GM21737 (cell line): ENCODE measurements at regions not wholly inside any gene's neighbourhood (a gene's known extent, or its start where the extent isn't known, plus 50 kb on each side); places are given as distances from the start of the nearest gene placed in this dataset.
"Not testable (repeated sequence)": the region's sequence is repeated elsewhere in the genome, so short reads cannot be mapped to it uniquely, and the experiment has no call there.

Source experiments
- ATAC-seq: cut with Tn5 transposase; IDR thresholded peaks from one replicate; pipeline ENCODE4 v1.9.1; 2021; ENCODE audit warnings: mild to moderate bottlenecking, moderate library complexity; ENCODE audit not compliant: unreplicated experiment

DNA sequence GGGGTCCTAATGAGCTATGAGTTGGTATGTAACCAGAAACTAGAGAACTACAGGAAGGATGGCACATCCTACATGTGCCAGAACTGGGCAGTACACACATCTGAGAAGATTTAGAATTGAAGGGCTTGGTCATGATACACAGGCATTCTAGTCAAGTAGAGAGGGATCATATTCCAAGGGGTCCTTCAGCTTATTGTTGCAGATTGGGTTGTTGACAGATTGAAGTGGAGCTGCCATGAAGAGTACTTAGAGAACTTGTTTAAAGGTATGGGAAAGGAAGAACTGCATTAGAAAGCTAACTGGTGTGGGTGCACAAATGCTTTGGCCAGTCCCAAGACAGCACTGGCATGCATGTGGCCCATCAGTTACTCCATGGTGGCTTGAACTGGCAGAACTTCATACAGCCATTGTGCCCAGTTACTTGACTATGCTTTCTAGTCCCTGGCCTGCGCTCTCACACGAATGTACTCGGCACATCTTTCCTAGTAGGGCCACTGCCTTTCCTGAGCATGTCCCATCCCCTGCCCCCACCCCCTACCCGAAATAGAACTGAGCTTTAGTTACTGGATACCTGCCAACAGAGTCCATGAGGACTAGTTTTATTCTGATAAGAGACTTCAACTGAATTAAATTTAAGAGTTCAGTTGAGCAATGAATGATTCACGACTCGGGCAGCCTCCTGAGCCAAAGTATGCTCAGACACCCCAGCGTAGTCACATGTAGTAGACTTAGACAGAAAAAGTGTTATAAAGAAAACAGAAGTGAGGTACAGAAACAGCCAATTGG lies 64.0 kb downstream of the CCNG2 start:
- ATAC-seq = no peak

DNA sequence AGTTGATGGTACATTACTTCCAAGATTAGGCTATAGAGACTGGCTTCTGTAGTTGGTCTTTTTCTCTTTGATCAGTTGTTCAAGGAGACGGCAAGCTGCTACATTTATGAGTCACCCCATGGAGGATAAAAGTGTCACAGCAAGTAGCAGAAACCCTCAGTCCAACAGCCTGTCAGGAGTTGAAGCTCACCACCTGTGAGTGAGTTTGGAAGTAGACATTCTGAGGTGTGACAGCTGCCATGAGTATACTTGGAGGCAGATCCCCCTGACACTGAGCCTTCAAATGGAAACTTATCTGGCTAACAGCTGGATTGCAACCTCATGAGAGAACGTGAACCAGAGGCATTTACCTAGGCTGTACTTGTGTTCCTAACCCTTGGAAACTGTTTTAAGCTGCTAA lies 68.0 kb downstream of the CCNG2 start:
- no peak for ATAC-seq

- ATAC-seq = no peak
Measured at GRCh38 chr4:77226939-77227705, 70.1 kb downstream of the CCNG2 start.

DNA sequence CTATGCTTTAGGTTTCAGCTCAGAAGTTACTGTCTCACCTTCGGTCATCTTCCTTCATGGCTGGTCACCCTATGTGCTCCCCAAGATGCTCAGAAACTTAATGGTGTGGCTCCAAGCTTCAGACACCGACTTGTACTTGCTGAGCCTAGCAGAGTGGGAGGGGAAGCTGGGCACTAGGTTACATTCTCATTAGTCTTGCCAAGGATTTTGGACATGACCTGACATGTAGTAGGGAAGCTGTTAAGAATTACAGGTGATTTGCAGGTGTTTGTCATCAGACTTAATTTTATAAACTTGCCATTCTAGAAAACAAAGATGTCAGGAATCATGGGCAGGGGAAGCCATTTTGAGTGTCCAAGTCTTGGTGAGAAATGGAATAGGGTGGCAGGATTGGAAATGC lies 72.4 kb downstream of the CCNG2 start:
- no peak for ATAC-seq

- no peak for ATAC-seq
Measured at GRCh38 chr4:77232653-77233052, 75.6 kb downstream of the CCNG2 start.

DNA sequence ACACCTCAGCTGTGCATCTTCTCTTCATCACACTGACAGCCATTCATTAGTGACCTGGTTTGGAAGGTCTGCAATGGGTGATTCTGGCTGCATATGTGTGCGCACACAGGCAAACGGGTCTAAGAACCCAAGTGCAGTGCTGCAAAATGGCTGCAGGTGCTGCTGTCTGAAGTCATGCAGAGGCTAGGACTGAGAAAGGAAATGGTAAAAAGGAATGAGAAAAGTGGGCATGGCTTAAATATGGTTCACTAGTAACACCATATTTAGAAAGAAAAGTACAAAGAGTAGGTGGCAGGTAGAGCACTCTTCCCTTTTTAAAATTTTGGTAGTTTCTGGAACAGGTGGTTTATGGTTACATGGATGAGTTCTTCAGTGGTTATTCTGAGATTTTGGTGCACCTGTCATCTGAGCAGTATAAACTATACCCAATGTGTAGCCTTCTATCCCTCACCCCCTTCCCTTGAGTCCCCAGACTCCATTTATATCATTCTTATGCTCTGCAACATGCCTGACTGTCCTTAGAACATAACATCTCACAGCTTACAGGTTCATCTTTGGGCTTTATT lies 78.4 kb downstream of the CCNG2 start:
- ATAC-seq = no peak

- ATAC-seq = no peak
Measured at GRCh38 chr4:77236806-77237205, 79.8 kb downstream of the CCNG2 start.

DNA sequence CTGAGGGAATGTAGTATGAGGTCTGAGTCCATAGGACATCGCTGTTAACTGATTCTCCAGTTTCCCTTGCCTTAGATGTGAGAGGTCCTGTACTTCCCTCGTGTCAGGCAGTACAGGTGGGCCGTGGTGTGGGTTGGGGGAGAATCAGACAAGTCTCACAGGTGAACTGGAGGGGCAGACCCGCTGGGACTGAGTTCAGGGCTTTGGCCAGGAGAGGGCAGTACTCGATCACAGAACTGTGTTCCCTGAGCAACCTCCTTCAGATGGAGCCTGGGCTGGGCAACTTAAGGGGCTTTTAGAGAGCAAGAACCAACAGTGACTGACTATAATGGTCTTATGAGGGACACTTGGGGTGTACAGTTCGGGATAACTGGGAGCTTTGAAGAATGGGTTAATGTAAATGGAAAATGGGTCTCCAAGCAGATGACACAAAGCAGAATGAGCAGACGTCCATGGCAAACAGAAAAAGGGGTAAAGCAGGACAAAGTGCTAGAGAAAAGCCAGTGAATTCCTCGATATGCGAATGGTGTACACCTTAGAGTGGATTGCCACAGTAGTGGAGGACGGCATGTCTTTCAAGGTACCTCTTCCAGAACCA lies 83.6 kb downstream of the CCNG2 start:
- peak; percentile 61 for ATAC-seq

DNA sequence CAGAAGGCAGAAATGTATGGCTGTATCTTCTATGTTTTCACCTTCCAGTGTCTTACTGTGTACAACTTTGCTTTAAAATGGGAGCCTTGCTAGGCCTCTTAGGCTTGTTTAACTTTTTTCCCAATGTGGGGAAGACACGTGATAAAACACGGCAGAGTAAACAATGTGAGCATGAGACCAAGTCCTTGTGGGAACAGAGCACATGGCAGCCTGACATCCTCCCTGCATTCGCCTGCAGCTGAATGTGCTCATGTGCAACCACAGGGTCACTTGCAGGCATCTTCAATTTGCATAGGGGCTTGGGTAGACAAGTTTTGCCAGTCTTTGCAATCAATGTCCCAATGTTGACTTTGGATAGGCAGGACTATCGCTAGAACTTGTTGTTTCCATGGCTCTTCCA lies 91.8 kb downstream of the CCNG2 start:
- ATAC-seq = no peak

DNA sequence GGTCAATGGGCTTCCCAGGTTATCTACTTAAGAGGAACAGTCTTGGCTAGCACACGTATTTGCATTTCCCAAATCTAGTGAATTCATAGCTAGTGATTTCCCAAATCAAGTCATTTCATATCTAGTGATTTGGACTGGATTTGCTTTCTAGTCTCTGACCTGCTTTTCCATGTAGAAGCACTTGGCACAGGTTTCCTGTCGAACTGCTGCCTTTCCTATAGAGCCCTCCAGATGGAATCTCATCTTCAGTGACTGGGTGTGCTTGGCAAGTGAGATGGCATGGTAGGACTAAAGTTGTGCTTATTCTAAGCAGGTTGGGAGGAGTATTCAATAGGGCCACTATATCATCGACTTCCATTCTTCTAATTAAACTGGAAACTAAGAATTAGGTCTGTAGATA lies 94.7 kb downstream of the CCNG2 start:
- ATAC-seq = no peak

- no peak for ATAC-seq
Measured at GRCh38 chr4:77263247-77263646, 106.2 kb downstream of the CCNG2 start.

DNA sequence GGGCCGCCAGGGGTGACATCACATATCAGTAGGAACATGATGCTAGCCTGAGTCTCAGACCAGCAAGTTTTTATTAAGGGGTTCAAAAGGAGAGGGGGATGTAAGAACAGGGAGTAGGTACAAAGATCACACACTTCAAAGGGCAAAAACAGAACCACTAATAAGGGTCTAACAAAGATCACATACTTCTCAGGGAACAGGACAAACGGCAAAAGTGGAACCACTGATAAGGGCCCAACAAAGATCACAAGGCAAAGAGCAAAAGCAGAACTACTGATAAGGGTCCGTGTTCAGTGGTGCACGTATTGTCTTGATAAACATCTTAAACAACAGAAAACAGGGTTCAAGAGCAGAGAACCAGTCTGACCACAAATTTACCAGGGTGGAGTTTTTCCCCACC lies 107.0 kb downstream of the CCNG2 start:
- not testable (repeated sequence) for ATAC-seq

- no peak for ATAC-seq
Measured at GRCh38 chr4:77264826-77265225, 107.8 kb downstream of the CCNG2 start.

- no peak for ATAC-seq
Measured at GRCh38 chr4:77268108-77268507, 111.1 kb downstream of the CCNG2 start.

- ATAC-seq = no peak
Measured at GRCh38 chr4:77269505-77269904, 112.5 kb downstream of the CCNG2 start.

GRCh38 chr4:77273412-77273811 lies 116.4 kb downstream of the CCNG2 start:
- no peak for ATAC-seq

DNA sequence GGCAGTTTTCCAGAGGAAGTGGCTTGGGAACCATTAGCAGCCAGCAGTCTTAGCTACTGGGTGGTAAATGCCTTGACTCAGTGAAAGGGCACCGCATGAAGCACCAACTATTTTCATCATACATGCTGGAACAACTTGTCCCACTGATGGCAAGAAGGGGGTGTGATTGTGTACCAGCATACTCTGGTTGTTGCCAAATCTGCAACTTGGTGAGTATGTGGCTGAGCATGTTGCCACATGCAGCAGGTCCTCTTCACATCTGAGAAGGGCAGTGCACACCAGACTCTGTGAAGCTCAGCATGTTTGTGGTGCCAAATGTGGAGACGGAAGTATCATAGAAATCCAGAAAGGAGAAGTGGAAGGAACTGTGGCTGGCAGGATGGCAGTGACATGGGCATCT lies 122.1 kb downstream of the CCNG2 start:
- not testable (repeated sequence) for ATAC-seq

GRCh38 chr4:77282305-77282704 lies 125.3 kb downstream of the CCNG2 start:
- no peak for ATAC-seq

DNA sequence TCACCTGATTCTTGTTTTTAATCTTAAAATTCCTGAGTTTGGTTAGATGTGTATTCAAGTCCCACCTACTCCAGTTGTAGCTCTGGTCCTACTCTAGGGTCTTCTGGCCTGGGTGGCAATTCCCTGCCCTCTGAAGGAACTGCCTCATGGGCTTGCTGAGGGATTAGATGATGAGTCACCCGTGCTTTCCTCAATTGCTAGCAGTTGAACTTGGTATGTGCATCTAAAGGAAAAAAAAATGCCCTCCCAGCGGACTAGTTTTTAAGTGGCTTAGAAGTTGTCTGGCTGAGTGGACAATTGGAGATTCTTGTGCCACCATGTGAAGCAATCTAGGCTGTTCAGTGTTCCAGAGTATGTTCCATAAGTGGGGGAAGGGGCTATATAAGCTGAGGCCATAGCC lies 127.0 kb downstream of the CCNG2 start:
- no peak for ATAC-seq

DNA sequence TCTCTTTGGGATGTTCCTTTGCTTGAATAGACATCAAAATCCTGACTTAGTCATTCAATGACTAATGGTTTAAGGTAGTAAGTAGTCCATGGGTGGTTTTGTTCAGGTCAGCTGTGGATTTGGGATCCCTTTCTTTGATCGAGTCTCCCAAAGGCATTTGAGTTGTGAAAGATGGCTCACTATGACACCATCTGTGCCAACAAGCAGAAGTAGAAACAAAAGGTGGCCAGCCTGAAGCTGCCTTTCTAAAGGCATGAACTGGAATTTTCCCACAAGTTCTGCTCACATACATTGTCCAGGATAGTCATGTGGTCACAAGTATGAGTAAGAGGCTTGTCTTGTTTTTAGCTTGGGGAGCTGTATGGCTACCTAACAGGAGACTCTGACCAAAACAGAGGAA lies 129.9 kb downstream of the CCNG2 start:
- ATAC-seq = no peak

GRCh38 chr4:77293426-77293825 lies 136.4 kb downstream of the CCNG2 start:
- no peak for ATAC-seq

GRCh38 chr4:77300996-77301395 lies 144.0 kb downstream of the CCNG2 start:
- ATAC-seq = not testable (repeated sequence)
